HG03175 (cell line): ENCODE measurements at regions not wholly inside any gene's neighbourhood (a gene's known extent, or its start where the extent isn't known, plus 50 kb on each side); places are given as distances from the start of the nearest gene placed in this dataset.

Experiments
- ATAC-seq: cut with Tn5 transposase; IDR thresholded peaks from one replicate; pipeline ENCODE4 v1.9.1; 2021; ENCODE audit warnings: mild to moderate bottlenecking, moderate library complexity; ENCODE audit not compliant: unreplicated experiment

- no peak for ATAC-seq
These were observed 237.0 kb upstream of the UBE2E3 start for GRCh38 chr2:180743401-180743800.

GRCh38 chr2:180742801-180743200, 237.6 kb upstream of the UBE2E3 start:
- ATAC-seq: no peak

GRCh38 chr2:180739070-180739469, 241.3 kb upstream of the UBE2E3 start:
- ATAC-seq: no peak

- no peak for ATAC-seq
These were observed 244.6 kb upstream of the UBE2E3 start for GRCh38 chr2:180735799-180736198.

GRCh38 chr2:180734382-180734781, 246.0 kb upstream of the UBE2E3 start:
- ATAC-seq: no peak

GRCh38 chr2:180733330-180733729, 247.1 kb upstream of the UBE2E3 start:
- ATAC-seq: no peak

GRCh38 chr2:180732337-180732736, 248.1 kb upstream of the UBE2E3 start:
- no peak for ATAC-seq

GRCh38 chr2:180730976-180731375, 249.4 kb upstream of the UBE2E3 start:
- ATAC-seq: no peak

- no peak for ATAC-seq
These were observed 251.4 kb upstream of the UBE2E3 start for GRCh38 chr2:180728928-180729559.

- ATAC-seq: no peak
These were observed 256.7 kb upstream of the UBE2E3 start for GRCh38 chr2:180723712-180724111.

- no peak for ATAC-seq
These were observed 257.7 kb upstream of the UBE2E3 start for GRCh38 chr2:180722551-180723239.

- ATAC-seq: no peak
These were observed 259.6 kb upstream of the UBE2E3 start for GRCh38 chr2:180720829-180721228.

GRCh38 chr2:180717588-180717987, 262.8 kb upstream of the UBE2E3 start:
- ATAC-seq: no peak

- ATAC-seq: no peak
These were observed 263.9 kb upstream of the UBE2E3 start for GRCh38 chr2:180716186-180717180.

- no peak for ATAC-seq
These were observed 265.4 kb upstream of the UBE2E3 start for GRCh38 chr2:180715044-180715443.

GRCh38 chr2:180709392-180710145, 270.8 kb upstream of the UBE2E3 start:
- ATAC-seq: no peak

- no peak for ATAC-seq
These were observed 272.6 kb upstream of the UBE2E3 start for GRCh38 chr2:180707884-180708205.

- no peak for ATAC-seq
These were observed 273.1 kb upstream of the UBE2E3 start for GRCh38 chr2:180707175-180707883.

- ATAC-seq: no peak
These were observed 273.7 kb upstream of the UBE2E3 start for GRCh38 chr2:180706694-180707093.

GRCh38 chr2:180705551-180705950, 274.9 kb upstream of the UBE2E3 start:
- no peak for ATAC-seq
